GM23248 (cell line): ENCODE measurements at regions not wholly inside any gene's neighbourhood (a gene's known extent, or its start where the extent isn't known, plus 50 kb on each side); places are given as distances from the start of the nearest gene placed in this dataset.

Source experiments
- EZH2 ChIP-seq: fragments of 200-600 bp; sonication (generic); IDR thresholded peaks from 2 replicates; pipeline ENCODE4 v1.6.1; 2018; ENCODE audit warnings: antibody characterized with exemption, mild to moderate bottlenecking; ENCODE audit not compliant: insufficient read depth, poor library complexity, severe bottlenecking
- EZH2phosphoT487 ChIP-seq: fragments of 200-600 bp; sonication (generic); IDR thresholded peaks from 2 replicates; pipeline ENCODE4 v1.6.1; 2018; ENCODE audit warnings: antibody characterized with exemption, moderate library complexity, mild to moderate bottlenecking, low read depth; ENCODE audit not compliant: insufficient read depth

DNA sequence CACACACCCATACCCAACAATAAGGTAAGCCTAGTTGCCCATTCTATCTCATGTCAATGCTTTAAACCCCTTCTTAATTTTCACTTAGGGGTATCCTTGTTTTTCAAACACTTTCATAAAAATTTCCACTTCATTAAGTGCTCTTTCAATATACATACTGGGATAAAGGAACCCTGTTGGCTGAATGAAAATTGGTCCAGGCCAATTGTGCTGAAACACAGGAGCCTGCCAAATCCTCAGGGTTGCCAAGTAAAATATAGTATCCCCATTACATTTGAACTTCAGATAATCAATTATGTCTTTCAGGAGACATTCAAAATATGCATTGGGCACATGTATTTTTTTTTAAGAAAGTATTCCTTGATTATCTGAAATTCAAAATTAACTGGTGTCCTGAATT lies 1131.1 kb downstream of the SLITRK1 start:
- TF ChIP-seq EZH2phosphoT487 (no peak), EZH2 (no peak)
